Esophagus squamous epithelium (tissue), 5 donors: ENCODE measurements at regions not wholly inside any gene's neighbourhood (a gene's known extent, or its start where the extent isn't known, plus 50 kb on each side); places are given as distances from the start of the nearest gene placed in this dataset.
"Not testable (repeated sequence)": the region's sequence is repeated elsewhere in the genome, so short reads cannot be mapped to it uniquely, and the experiment has no call there.

ENCODE experiments used
- DNase-seq: peaks from one replicate; lab custom pipeline; 2025; lab: John Stamatoyannopoulos, UW
- H3K27ac ChIP-seq, 4 donors: fragments of 200-600 bp; sonication (generic); one replicate each; pipeline ENCODE4 v1.5.1; 2016 to 2019; ENCODE audit warnings: mild to moderate bottlenecking in 1 of 4
- H3K27me3 ChIP-seq, 4 donors: fragments of 200-600 bp; sonication (generic); 1 replicate in 3 of 4; 2 replicates in 1 of 4; pipeline versions ENCODE4 v1.5.1 to v1.6.0; 2017 to 2021; ENCODE audit warnings: antibody characterized with exemption in 1 of 4
- H3K36me3 ChIP-seq, 3 donors: fragments of 200-600 bp; sonication (generic); one replicate each; pipeline ENCODE4 v1.5.1; 2016 to 2019
- H3K4me1 ChIP-seq, 3 donors: fragments of 200-600 bp; sonication (generic); one replicate each; pipeline ENCODE4 v1.5.1; 2017 to 2019
- H3K4me3 ChIP-seq, 4 donors: fragments of 200-600 bp; sonication (generic); 1 replicate in 3 of 4; 2 replicates in 1 of 4; pipeline ENCODE4 v1.5.1; 2016 to 2019; ENCODE audit warnings: mild to moderate bottlenecking in 2 of 4, moderate library complexity in 1 of 4
- H3K9me3 ChIP-seq, 3 donors: fragments of 200-600 bp; sonication (generic); one replicate each; pipeline ENCODE4 v1.5.1; 2016 to 2019
- POLR2A ChIP-seq, 4 donors: fragments of 450-650 bp; IDR thresholded peaks; one replicate each; pipeline ENCODE4 v1.6.1; 2017; ENCODE audit warnings: antibody characterized with exemption in 4 of 4, mild to moderate bottlenecking in 4 of 4, moderate library complexity in 3 of 4
- WGBS, 2 donors: methylation state at CpG; one replicate each; pipeline ENCODE4 v1.1.5; 2018; 5-methylcytosine and 5-hydroxymethylcytosine counted together
- intact Hi-C: fragments of 100-400 bp; cut with DNase I; formaldehyde crosslinking; loops from one replicate; pipeline ENCODE4 v1.15.0; 2022
- TF ChIP-seq, protein P1 (sequence below), 6 experiments: fragments of 450-650 bp in 4 of 6; fragments of 200-600 bp in 2 of 6; sonication (generic) in 2 of 6; IDR thresholded peaks; one replicate each; pipeline ENCODE4 v1.5.1; 2016 to 2019; ENCODE audit warnings: antibody characterized with exemption in 6 of 6, mild to moderate bottlenecking in 4 of 6, moderate library complexity in 4 of 6
- donor health status: DM: yes; HTN: yes; CAD: no.

DNA sequence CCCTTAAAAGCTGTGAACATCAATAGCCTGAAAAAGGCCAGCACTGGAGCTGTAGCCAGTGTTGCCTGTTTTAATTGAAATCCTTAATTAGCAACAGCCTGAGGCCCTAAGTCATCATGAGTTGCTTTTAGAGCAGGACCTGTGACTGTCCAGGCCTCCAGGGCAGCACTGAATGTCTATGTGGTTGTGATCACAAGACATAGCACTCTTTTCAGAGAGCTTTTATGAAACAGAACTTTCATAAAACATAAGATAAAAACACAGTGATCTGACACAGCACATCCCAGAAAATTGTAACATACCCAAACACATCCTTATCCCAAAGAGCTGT, 85.5 kb upstream of the MYO10 start:
- Histone ChIP-seq H3K4me1 (peaks cover 0 to 10% (median 0%) of the 10 kb centered on the region in 3 donors), H3K27ac (peak overlapping the region in 2 of 4 donors; percentile 5 to 48), H3K4me3 (no peak overlapping the region), H3K9me3 (no peaks in the 10 kb centered on the region), H3K27me3 (no peaks in the 10 kb centered on the region), H3K36me3 (no peaks in the 10 kb centered on the region)
- TF ChIP-seq, protein P1, sequence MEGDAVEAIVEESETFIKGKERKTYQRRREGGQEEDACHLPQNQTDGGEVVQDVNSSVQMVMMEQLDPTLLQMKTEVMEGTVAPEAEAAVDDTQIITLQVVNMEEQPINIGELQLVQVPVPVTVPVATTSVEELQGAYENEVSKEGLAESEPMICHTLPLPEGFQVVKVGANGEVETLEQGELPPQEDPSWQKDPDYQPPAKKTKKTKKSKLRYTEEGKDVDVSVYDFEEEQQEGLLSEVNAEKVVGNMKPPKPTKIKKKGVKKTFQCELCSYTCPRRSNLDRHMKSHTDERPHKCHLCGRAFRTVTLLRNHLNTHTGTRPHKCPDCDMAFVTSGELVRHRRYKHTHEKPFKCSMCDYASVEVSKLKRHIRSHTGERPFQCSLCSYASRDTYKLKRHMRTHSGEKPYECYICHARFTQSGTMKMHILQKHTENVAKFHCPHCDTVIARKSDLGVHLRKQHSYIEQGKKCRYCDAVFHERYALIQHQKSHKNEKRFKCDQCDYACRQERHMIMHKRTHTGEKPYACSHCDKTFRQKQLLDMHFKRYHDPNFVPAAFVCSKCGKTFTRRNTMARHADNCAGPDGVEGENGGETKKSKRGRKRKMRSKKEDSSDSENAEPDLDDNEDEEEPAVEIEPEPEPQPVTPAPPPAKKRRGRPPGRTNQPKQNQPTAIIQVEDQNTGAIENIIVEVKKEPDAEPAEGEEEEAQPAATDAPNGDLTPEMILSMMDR (IDR thresholded peaks at IDR 0.05) = no peak
- no peak for TF ChIP-seq POLR2A (IDR thresholded peaks at IDR 0.05)
- no peak for DNase-seq
- intact Hi-C loops = no loop called here

DNA sequence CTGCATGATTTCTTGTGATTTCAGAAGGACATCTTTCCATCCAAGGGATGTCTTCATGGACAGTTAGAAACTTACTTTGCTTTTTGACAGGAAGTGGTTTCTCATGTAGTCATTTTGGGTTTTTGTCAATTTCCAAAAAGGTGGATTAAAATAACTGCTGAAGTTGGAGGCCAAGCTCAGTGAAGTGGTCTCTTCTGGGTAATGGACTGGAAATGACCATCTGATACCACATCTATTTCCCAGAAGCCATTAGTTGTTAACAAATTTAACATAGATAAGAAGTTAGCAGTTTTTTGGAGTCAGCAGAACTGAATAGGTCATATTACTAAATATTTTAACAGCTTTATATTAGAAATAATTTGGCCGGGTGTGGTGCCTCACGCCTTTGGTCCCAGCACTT, 86.2 kb upstream of the MYO10 start:
- H3K4me1 ChIP-seq = peaks cover 0 to 10% (median 0%) of the 10 kb centered on the region in 3 donors
- H3K4me3 ChIP-seq = no peak overlapping the region
- WGBS, 2 donors = 91 to 95% methylated on average over 2 of the region's 2 CpGs
- intact Hi-C loops = no loop called here
- H3K36me3 ChIP-seq = no peaks in the 10 kb centered on the region
- no peak overlapping the region for H3K27ac ChIP-seq
- H3K27me3 ChIP-seq = no peaks in the 10 kb centered on the region
- no peak for DNase-seq
- H3K9me3 ChIP-seq = no peaks in the 10 kb centered on the region
- TF ChIP-seq POLR2A (IDR thresholded peaks at IDR 0.05) = no peak
- TF ChIP-seq, protein P1 (IDR thresholded peaks at IDR 0.05) = no peak

DNA sequence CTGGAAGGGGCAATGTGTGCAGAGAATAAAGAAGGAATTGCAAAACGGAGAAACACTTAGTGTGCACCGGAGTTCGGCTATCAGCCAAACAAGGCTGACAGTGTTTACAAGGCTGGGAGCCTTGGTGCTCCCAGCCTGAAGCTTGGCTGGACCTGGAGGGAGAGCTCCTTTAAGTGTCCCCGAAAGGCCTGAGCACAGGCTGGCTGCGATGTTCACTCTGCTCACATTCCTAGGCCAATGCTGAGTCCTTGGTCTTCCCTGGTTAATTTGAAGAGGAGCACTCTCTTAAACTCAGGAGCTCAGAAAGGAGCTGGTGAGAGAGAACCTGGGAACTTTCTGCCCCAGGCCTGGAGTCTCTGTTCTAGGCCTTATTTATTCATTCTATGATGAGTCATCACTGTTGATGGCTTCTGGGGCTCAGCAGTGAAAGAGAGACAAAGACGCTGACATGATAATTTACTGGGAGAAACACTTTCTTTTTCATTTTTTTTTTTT, 88.6 kb upstream of the MYO10 start:
- no peak for DNase-seq
- TF ChIP-seq POLR2A (IDR thresholded peaks at IDR 0.05) = no peak
- TF ChIP-seq, protein P1 (IDR thresholded peaks at IDR 0.05) = no peak
- no peaks in the 10 kb centered on the region for H3K9me3 ChIP-seq
- 65 to 74% methylated on average over 6 of the region's 6 CpGs for WGBS, 2 donors
- H3K27me3 ChIP-seq = no peaks in the 10 kb centered on the region
- no peaks in the 10 kb centered on the region for H3K36me3 ChIP-seq
- no peak overlapping the region for H3K27ac ChIP-seq
- H3K4me1 ChIP-seq = peaks cover 0 to 5% (median 0%) of the 10 kb centered on the region in 3 donors
- H3K4me3 ChIP-seq = no peak overlapping the region
- intact Hi-C loops = no loop called here

DNA sequence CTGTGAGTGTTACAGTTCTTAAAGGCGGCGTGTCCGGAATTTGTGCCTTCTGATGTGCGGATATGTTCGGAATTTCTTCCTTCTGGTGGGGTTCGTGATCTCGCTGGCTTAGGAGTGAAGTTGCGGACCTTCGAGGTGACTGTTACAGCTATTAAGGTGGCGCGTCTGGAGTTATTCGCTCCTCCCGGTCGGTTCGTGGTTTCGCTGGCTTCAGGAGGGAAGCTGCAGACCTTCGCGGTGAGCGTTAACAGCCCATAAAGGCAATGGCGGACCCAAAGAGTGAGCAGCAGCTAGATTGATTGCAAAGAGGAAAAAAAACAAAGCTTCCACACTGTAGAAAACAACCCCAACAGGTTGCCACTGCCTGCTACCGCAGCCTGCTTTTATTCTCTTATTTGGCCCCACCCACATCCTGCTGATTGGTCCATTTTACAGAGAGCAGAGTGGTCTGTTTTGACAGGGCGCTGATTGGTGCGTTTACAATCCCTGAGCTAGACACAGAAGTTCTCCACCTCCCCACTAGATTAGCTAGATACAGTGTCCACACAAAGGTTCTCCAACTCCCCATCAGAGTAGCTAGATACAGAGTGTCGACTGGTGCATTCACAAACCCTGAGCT, 95.7 kb upstream of the MYO10 start:
- H3K4me1 ChIP-seq, H3K27me3 ChIP-seq, DNase-seq, H3K9me3 ChIP-seq, intact Hi-C loops, H3K27ac ChIP-seq, H3K4me3 ChIP-seq, H3K36me3 ChIP-seq: not testable (repeated sequence)
- 94 to 97% methylated on average over 11 to 16 of the region's 24 CpGs for WGBS, 2 donors

DNA sequence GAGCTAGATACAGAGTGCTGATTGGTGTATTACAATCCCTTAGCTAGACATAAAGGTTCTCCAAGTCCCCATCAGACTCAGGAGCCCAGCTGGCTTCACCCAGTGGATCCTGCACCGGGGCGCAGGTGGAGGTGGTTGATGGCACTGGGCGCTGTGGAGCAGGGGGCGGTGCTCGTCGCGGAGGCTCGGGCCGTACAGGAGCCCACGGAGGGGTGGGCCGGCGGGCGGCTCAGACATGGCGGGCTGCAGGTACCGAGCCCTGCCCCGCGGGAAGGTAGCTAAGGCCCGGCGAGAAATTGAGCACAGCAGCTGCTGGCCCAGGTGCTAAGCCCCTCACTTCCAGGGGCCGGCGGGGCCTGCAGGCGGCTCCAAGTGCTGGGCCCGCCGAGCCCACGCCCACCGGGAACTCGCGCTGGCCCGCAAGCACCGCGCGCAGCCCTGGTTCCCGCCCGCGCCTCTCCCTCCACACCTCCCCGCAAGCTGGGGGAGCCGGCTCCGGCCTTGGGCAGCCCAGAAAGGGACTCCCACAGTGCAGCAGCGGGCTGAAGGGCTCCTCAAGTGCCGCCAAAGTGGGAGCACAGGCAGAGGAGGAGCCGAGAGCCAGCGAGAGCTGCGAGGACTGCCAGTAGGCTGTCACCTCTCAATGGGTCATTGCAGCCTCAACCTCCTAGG, 96.4 kb upstream of the MYO10 start:
- intact Hi-C loops, H3K4me1 ChIP-seq, H3K27me3 ChIP-seq, H3K9me3 ChIP-seq, H3K4me3 ChIP-seq, DNase-seq, H3K36me3 ChIP-seq, H3K27ac ChIP-seq: not testable (repeated sequence)
- WGBS, 2 donors = 80% methylated on average over 1 of the region's 43 CpGs

DNA sequence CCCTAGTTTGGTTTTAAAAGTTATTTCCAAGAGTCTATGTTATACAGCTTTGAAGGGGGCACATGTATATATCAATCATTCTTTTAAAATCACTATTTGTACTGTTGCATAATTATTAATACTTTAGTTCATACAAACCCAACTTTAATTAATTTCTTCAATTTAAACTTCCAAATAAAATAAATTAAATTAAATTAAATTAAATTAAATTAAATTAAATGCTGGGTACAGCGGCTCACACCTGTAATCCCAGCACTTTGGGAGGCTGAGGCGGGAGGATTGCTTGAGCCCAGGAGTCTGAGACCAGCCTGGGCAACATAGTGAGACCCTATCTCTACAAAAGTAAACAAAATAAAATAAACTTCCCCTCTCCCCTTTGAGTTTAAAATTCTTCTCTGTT, 98.9 kb upstream of the MYO10 start:
- H3K27me3 ChIP-seq, H3K4me3 ChIP-seq, H3K27ac ChIP-seq, intact Hi-C loops, H3K4me1 ChIP-seq, H3K9me3 ChIP-seq, DNase-seq, H3K36me3 ChIP-seq: not testable (repeated sequence)
- WGBS, 2 donors = 94 to 100% methylated on average over 2 of the region's 2 CpGs
